ENCODE measurements at regions not wholly inside any gene's neighbourhood (a gene's known extent, or its start where the extent isn't known, plus 50 kb on each side); places are given as distances from the start of the nearest gene placed in this dataset.

- no peak for TF ChIP-seq CTCF (conservative IDR thresholded peaks at IDR 0.05; ENCODE audit: low read depth, low read length)
- TF ChIP-seq EZH2 (IDR thresholded peaks at IDR 0.05; ENCODE audit: borderline replicate concordance, low read depth, low read length, poor library complexity, severe bottlenecking) = no peak
Measured at GRCh38 chr7:119694506-119694905, 578.5 kb upstream of the KCND2 start.

Measured in A673 (cell line).